GM04504 (cell line): ENCODE measurements at regions not wholly inside any gene's neighbourhood (a gene's known extent, or its start where the extent isn't known, plus 50 kb on each side); places are given as distances from the start of the nearest gene placed in this dataset.
"Not testable (repeated sequence)": the region's sequence is repeated elsewhere in the genome, so short reads cannot be mapped to it uniquely, and the experiment has no call there.

ENCODE experiments used
- DNase-seq: peaks from one replicate; pipeline ENCODE4 v3.0.0-alpha.2; 2012; ENCODE audit warnings: low read depth

DNA sequence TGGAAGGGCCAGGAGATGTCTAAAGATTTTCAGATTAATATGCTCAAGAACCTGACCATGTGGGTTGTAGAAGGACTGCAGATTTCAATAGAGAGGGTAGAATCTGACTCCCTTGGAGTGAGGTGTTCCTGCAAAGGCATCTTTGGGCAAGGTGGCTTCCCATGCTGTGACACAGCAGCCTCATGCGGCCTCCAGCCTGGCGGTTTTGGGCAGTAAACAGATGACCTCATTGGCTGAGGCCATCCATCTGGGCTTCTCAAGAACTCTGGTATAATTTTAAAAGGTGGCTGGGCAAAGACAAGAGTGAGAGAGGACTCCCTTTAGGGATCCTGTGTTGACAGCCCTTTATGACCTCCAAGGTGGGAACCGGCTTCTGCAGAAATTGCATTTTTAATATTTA, 90.3 kb upstream of the ERCC6L2 start:
- DNase-seq, result no peak

GRCh38 chr9:95784318-95784717, 91.2 kb upstream of the ERCC6L2 start:
- DNase-seq, result no peak

- no peak for DNase-seq
These were observed 92.0 kb upstream of the ERCC6L2 start for GRCh38 chr9:95783426-95783975.

GRCh38 chr9:95780751-95781150, 94.7 kb upstream of the ERCC6L2 start:
- no peak for DNase-seq

GRCh38 chr9:95780121-95780520, 95.4 kb upstream of the ERCC6L2 start:
- no peak for DNase-seq

DNA sequence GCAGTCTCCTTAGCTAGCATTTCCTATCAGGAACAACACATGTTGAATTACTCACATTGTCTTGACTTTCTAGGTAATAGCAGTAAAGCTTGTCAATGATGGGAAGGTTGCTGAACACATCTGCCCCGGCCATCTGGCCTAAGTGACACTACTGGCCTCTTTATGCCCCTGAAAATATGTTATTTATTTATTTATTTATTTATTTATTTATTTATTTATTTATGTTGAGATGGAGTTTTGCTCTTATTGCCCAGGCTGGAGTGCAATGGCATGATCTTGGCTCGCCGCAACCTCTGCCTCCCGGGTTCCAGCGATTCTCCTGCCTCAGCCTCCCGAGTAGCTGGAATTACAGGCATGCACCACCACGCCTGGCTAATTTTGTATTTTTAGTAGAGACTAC, 95.9 kb upstream of the ERCC6L2 start:
- not testable (repeated sequence) for DNase-seq

- DNase-seq, result no peak
These were observed 96.5 kb upstream of the ERCC6L2 start for GRCh38 chr9:95778957-95779356.

GRCh38 chr9:95777136-95777535, 98.4 kb upstream of the ERCC6L2 start:
- DNase-seq, result no peak

GRCh38 chr9:95776176-95776575, 99.3 kb upstream of the ERCC6L2 start:
- no peak for DNase-seq

DNA sequence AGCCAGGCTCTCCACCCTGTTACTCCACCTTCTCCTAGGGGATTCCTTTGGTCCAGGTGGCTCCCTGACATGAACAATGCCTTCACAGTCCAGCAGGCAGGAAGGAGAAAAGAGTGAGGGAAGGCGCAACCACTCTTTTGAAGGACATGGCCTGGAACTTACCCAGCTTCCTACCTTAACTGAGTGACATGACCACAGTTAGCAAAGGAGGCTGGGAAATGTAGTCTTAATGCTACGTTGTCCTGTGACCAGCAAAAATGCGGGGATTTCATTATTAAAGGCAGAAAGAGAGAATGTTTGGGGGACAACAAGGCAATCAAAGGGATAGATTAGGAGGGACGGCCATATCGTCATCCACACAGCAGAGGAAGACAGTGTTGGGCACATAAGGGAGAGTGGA, 100.3 kb upstream of the ERCC6L2 start:
- no peak for DNase-seq

GRCh38 chr9:95773053-95773418, 102.5 kb upstream of the ERCC6L2 start:
- peak; percentile 76 for DNase-seq

DNA sequence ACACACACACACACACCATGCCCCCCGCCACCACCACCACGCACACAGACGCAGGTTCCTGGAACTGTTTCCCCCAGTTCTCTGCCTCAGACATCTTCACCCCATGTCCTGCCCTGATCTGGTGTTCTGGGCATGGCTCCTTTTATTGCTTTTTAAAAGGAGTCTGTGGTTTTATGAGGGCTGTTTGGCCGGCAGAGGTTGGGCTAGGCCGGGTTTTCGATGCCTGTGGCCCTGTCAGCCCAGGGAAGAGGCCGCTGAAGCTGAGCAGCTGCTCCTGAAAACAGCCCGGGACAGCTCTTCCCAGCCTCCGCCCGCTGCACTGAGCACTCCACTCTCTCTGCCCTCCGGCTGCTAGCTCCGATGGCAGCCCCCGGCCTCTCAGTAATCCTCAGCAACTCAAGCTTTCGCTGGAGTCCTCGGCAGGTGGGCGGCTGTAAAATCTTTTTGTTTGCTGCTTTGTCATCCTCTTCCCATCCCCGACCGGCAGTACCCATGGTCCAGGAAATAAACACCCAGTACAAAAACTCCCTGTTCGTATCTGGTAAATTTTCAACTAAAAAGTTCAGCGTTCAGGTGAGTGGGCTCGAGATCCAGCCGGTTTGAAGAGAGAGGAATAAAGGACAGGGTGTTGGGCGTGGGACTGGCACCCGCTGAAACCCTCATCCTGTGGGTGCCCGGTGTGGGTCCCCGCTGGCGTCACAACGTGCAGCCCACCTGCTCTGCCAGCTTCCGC, 103.0 kb upstream of the ERCC6L2 start:
- DNase-seq, result no peak

DNA sequence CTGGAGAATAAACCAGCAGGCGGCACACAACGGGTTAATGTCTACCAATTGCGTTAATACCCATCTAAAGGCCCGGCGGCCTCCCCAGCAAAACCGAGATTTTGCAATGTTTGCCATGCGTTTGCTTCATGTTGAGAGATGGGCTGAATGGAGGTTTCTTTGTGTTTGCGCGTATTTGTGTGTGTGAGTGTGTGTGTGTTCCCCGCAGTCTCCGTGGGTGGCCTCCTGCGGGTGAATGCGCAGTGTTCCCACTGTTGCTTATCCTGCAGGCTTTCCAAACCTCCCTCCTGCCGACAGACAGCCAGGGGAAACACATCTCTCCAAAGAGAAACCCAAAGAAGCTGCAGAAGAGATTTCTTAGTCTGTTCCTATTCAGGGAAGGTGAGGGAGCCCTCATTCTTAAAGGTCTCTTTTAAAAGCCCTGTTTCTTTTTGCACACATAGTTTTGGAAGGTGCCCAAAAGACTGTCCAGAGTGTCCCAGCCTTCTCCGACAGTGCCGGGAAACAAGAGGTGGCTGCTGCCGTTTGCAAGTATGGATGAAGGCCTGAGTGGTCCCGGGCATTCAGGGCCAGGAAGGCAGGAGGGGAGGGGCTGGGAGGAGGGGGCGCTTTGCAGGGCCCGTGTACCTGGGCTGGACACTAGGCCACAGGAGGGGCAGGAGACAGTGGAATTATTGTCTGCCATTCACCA, 103.8 kb upstream of the ERCC6L2 start:
- no peak for DNase-seq

GRCh38 chr9:95770653-95771131, 104.8 kb upstream of the ERCC6L2 start:
- no peak for DNase-seq

- no peak for DNase-seq
These were observed 105.5 kb upstream of the ERCC6L2 start for GRCh38 chr9:95769909-95770433.

- DNase-seq, result no peak
These were observed 106.0 kb upstream of the ERCC6L2 start for GRCh38 chr9:95769473-95769872.

GRCh38 chr9:95766906-95767305, 108.6 kb upstream of the ERCC6L2 start:
- no peak for DNase-seq

- no peak for DNase-seq
These were observed 110.8 kb upstream of the ERCC6L2 start for GRCh38 chr9:95764533-95765319.

GRCh38 chr9:95763983-95764382, 111.5 kb upstream of the ERCC6L2 start:
- no peak for DNase-seq

DNA sequence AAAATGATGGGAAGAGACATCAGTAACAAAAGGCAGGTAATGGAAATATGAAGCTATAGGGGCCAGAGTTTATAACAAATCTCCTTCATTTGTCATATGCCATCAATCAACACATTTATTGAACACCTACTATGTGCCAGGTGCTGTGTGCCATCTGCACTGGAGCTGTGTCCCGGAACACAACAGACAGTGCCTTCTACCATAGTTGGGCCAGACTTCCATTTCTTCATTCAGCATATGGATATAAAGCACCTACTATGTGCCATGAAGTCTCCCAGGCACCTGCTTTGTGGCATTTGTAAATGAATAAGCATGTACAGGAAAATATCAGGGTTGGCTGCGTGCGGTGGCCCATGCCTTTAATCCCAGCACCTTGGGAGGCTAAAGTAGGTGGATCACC, 112.5 kb upstream of the ERCC6L2 start:
- no peak for DNase-seq

- no peak for DNase-seq
These were observed 113.2 kb upstream of the ERCC6L2 start for GRCh38 chr9:95762322-95762721.

DNA sequence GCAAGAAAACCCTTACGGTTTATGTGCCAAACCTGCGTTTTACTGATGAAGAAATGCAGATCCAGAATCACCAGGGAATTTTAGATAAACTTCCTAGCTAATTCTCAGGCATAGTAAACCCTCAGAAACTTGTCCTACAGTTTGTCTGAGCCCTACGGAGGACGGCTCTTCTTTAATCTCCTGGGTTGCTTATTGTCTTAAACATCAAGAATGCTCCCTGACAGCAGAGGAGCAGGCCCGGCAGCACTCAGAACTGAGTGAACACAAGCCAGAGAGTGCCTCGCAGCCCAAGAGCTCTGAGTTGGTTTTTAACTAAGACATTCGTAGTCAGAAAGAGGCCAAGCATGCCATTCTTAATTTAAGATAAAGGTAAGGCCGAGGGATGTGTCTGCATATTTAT, 114.7 kb upstream of the ERCC6L2 start:
- no peak for DNase-seq
